GM12878 (cell line): ENCODE measurements at regions not wholly inside any gene's neighbourhood (a gene's known extent, or its start where the extent isn't known, plus 50 kb on each side); places are given as distances from the start of the nearest gene placed in this dataset.

Source experiments
- ATAC-seq: fragments of 200-7000 bp; cut with Tn5 transposase; 3 replicates; pipeline ENCODE4 v1.9.1; 2020; ENCODE audit warnings: mild to moderate bottlenecking, moderate library complexity
- BruUV-seq: library from RNA; stranded (reverse); fragments of 400-500 nt; replicated peaks from 2 replicates; lab custom pipeline; 2021; lab: Mats Ljungman, UMichigan
- CTCF ChIA-PET: fragments of 300-600 bp; sonication (Branson Sonifier 250); formaldehyde crosslinking; extraction: SDS; loops from one replicate; lab custom pipeline; 2021; ENCODE audit warnings: inconsistent platforms; lab: Yijun Ruan, JAX
- POLR2A ChIA-PET: fragments of 350-600 bp; formaldehyde crosslinking; extraction: SDS; loops from one replicate; lab custom pipeline; 2021; ENCODE audit warnings: inconsistent platforms; lab: Charles Lee
- RAD21 ChIA-PET: fragments of 300-600 bp; sonication (Branson Sonifier 250); formaldehyde crosslinking; loops from one replicate; lab custom pipeline; 2023; ENCODE audit warnings: antibody characterized with exemption; ENCODE audit not compliant: unreplicated experiment; lab: Charles Lee
- SMC1A ChIA-PET: fragments of 300-600 bp; sonication (Branson Sonifier 250); formaldehyde crosslinking; loops from one replicate; lab custom pipeline; 2023; ENCODE audit not compliant: unreplicated experiment, uncharacterized antibody; lab: Charles Lee
- DNase-seq: peaks from one replicate; pipeline ENCODE4 v3.0.0-alpha.2; 2011; ENCODE audit warnings: low read depth, low spot score
- FAIRE-seq: peaks from 3 replicates; lab custom pipeline; 2011; peaks lifted over from hg19 to GRCh38; lab: Jason Lieb, UNC
- H2AFZ ChIP-seq: 2 replicates; pipeline ENCODE4 v1.6.0; 2011; ENCODE audit warnings: low read depth, low read length, control low read depth; ENCODE audit not compliant: control insufficient read depth
- H3K27ac ChIP-seq: 2 replicates; pipeline ENCODE4 v1.5.1; 2011; ENCODE audit warnings: control low read depth; ENCODE audit not compliant: control insufficient read depth, insufficient read depth
- H3K27me3 ChIP-seq, 2 experiments: replicated peaks in 1 of 2; 2 replicates each; pipeline versions ENCODE4 v1.6.0 to v1.6.1; 2011; ENCODE audit warnings: low read length in 1 of 2; ENCODE audit not compliant: control insufficient read depth in 2 of 2, insufficient read depth in 2 of 2
- H3K36me3 ChIP-seq, 2 experiments: 2 replicates each; pipeline ENCODE4 v1.5.1; 2011; ENCODE audit warnings: low read length in 1 of 2; ENCODE audit not compliant: control insufficient read depth in 2 of 2, insufficient read depth in 2 of 2
- H3K4me1 ChIP-seq: 2 replicates; pipeline ENCODE4 v1.6.1; 2011; ENCODE audit warnings: mild to moderate bottlenecking, low read length, moderate library complexity, mixed read lengths; ENCODE audit not compliant: control insufficient read depth, insufficient read depth
- H3K4me2 ChIP-seq: 2 replicates; pipeline ENCODE4 v1.6.0; 2011; ENCODE audit warnings: control low read depth; ENCODE audit not compliant: control insufficient read depth, insufficient read depth
- H3K4me3 ChIP-seq: fragments of 200-600 bp; sonication (generic); 2 replicates; pipeline ENCODE4 v1.5.1; 2016
- H3K79me2 ChIP-seq: 2 replicates; pipeline ENCODE4 v1.6.0; 2011; ENCODE audit warnings: low read length; ENCODE audit not compliant: control insufficient read depth, insufficient read depth
- H3K9ac ChIP-seq: 2 replicates; pipeline ENCODE4 v1.8.0; 2011; ENCODE audit warnings: low read length, control low read depth, mixed read lengths; ENCODE audit not compliant: control insufficient read depth, insufficient read depth
- H3K9me3 ChIP-seq: replicated peaks from 3 replicates; pipeline ENCODE4 v1.5.1; 2011; ENCODE audit warnings: mild to moderate bottlenecking, low read length; ENCODE audit not compliant: control insufficient read depth, insufficient read depth
- H4K20me1 ChIP-seq: 2 replicates; pipeline ENCODE4 v1.6.0; 2011; ENCODE audit not compliant: control insufficient read depth, insufficient read depth
- BMI1 ChIP-seq: fragments of 450-650 bp; IDR thresholded peaks from 2 replicates; pipeline ENCODE4 v1.6.1; 2016; ENCODE audit warnings: mild to moderate bottlenecking, moderate library complexity, borderline replicate concordance
- CBFB ChIP-seq: IDR thresholded peaks from 2 replicates; pipeline ENCODE4 v1.6.1; 2016; ENCODE audit warnings: antibody characterized with exemption, low read depth
- CHD4 ChIP-seq: fragments of 200-600 bp; sonication (generic); IDR thresholded peaks from 2 replicates; pipeline ENCODE4 v1.6.1; 2016; ENCODE audit warnings: mild to moderate bottlenecking
- EGR1 ChIP-seq, 2 experiments: IDR thresholded peaks; 1 replicate in 1 of 2; 2 replicates in 1 of 2; pipeline ENCODE4 v1.6.1; 2011 to 2012; ENCODE audit warnings: low read depth in 2 of 2, low read length in 2 of 2, borderline replicate concordance in 1 of 2, mild to moderate bottlenecking in 1 of 2, moderate library complexity in 1 of 2
- MTA2 ChIP-seq: fragments of 450-650 bp; IDR thresholded peaks from 2 replicates; pipeline ENCODE4 v1.6.1; 2016; ENCODE audit warnings: low read depth, mild to moderate bottlenecking, moderate library complexity
- MTA3 ChIP-seq: IDR thresholded peaks from 2 replicates; pipeline ENCODE4 v1.6.1; 2012; ENCODE audit warnings: low read length, inconsistent platforms, borderline replicate concordance
- MYB ChIP-seq: fragments of 150-350 bp; IDR thresholded peaks from 2 replicates; pipeline ENCODE4 v1.6.1; 2014; ENCODE audit warnings: mild to moderate bottlenecking, low read depth, low read length, borderline replicate concordance
- NFIC ChIP-seq: IDR thresholded peaks from 2 replicates; pipeline ENCODE4 v1.6.1; 2012; ENCODE audit warnings: low read depth, mild to moderate bottlenecking, inconsistent platforms, low read length, moderate library complexity
- NRF1 ChIP-seq: conservative IDR thresholded peaks from 2 replicates; pipeline ENCODE4 v1.6.1; 2011; ENCODE audit warnings: mild to moderate bottlenecking, low read depth, low read length, improper control_type of control experiment
- PAX8 ChIP-seq: fragments of 450-650 bp; IDR thresholded peaks from 2 replicates; pipeline ENCODE4 v1.6.1; 2017; ENCODE audit warnings: mild to moderate bottlenecking, moderate library complexity
- SIX5 ChIP-seq: IDR thresholded peaks from 2 replicates; pipeline ENCODE4 v1.6.1; 2011; ENCODE audit warnings: mild to moderate bottlenecking, low read depth, low read length, moderate library complexity; ENCODE audit not compliant: severe bottlenecking
- SMAD1 ChIP-seq: fragments of 450-650 bp; IDR thresholded peaks from 2 replicates; pipeline ENCODE4 v1.6.1; 2018; ENCODE audit warnings: mild to moderate bottlenecking, low read depth; ENCODE audit not compliant: partially characterized antibody
- STAT3 ChIP-seq: IDR thresholded peaks from 2 replicates; pipeline ENCODE4 v1.6.1; 2011; ENCODE audit warnings: low read depth, low read length, improper control_type of control experiment
- ZBED1 ChIP-seq: IDR thresholded peaks from 2 replicates; pipeline ENCODE4 v1.6.1; 2016; ENCODE audit warnings: borderline replicate concordance
- WGBS: methylation state at CpG from one replicate; pipeline ENCODE4 v1.1.6; 2016; ENCODE audit warnings: low lambda C conversion rate; ENCODE audit not compliant: insufficient replicate concordance, insufficient coverage; ENCODE audit errors: missing lambda C conversion rate; 5-methylcytosine and 5-hydroxymethylcytosine counted together
- in situ Hi-C: fragments of 300-500 bp; cut with MboI; formaldehyde crosslinking; loops from 9 replicates; pipeline ENCODE4 v1.14.3; 2018; ENCODE audit warnings: mixed read lengths
- intact Hi-C: fragments of 100-400 bp; cut with micrococcal nuclease; formaldehyde crosslinking; loops from one replicate; pipeline ENCODE4 v1.14.2; 2022; ENCODE audit not compliant: unreplicated experiment
- TF ChIP-seq, protein P1 (sequence below): fragments of 450-650 bp; IDR thresholded peaks from 2 replicates; pipeline ENCODE4 v1.6.1; 2017; ENCODE audit warnings: mild to moderate bottlenecking
- TF ChIP-seq, protein P2 (sequence below): IDR thresholded peaks from 2 replicates; pipeline ENCODE4 v1.6.1; 2012; ENCODE audit warnings: low read depth, low read length, improper control_type of control experiment
- TF ChIP-seq, protein P3 (sequence below): IDR thresholded peaks from 2 replicates; pipeline ENCODE4 v1.6.1; 2011; ENCODE audit warnings: borderline replicate concordance, low read depth, mild to moderate bottlenecking, moderate library complexity, mixed read lengths, low read length; ENCODE audit not compliant: insufficient read depth; ENCODE audit errors: extremely low read length
- TF ChIP-seq, protein P4 (sequence below): IDR thresholded peaks from 2 replicates; pipeline ENCODE4 v1.6.1; 2011; ENCODE audit warnings: low read depth, mild to moderate bottlenecking, low read length, moderate library complexity, borderline replicate concordance; ENCODE audit errors: extremely low read depth

DNA sequence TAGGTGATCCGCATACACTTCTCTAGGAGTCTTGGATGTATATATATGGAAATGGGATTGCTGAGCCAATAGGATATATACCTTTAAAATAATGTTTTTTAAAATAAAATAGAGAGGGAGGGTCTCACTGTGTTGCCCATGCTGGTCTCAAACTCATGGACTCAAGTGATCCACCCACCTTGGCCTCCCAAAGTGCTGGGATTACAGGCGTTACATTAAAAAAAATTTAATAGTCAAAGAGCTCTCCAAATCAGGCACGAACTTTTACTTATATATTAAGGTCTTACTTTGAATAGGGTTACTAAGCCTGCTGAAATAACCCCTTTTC is 109.0 kb downstream of the GNL3L start:
- DNase-seq (no peak), ATAC-seq (no peak), FAIRE-seq (no peak)
- Histone ChIP-seq H3K4me1 (no peaks in the 10 kb centered on the region), H3K27me3 (no peaks in the 10 kb centered on the region), H2AFZ (peak overlapping the region; percentile 26; the same call in 1 of the 2 replicates), H3K36me3 (no peaks in the 10 kb centered on the region), H3K9me3 (no peaks in the 10 kb centered on the region), H3K79me2 (no peaks in the 10 kb centered on the region), H3K27ac (peak overlapping the region; percentile 86), H4K20me1 (no peaks in the 10 kb centered on the region), H3K4me2 (no peak overlapping the region), H3K4me3 (no peak overlapping the region), H3K9ac (peak overlapping the region; percentile 48)
- ChIA-PET POLR2A (interaction anchor here (0.6 to 1.5 kb wide), 4 partner anchors 199 to 872 kb away, joined by 3 to 8 read pairs (median 6); partner anchors contain the start of genes APEX2 and TSR2), SMC1A (interaction anchor here (0.7 to 2.1 kb wide), 9 partner anchors 27 to 596 kb away, joined by 3 to 5 read pairs (median 4); no protein-coding TSS in a partner anchor), CTCF (interaction anchor here (0.7 to 3.6 kb wide), 5 partner anchors 9 to 595 kb away, joined by 3 to 18 read pairs (median 3); no protein-coding TSS in a partner anchor), RAD21 (interaction anchor here (0.9 to 2.3 kb wide), 14 partner anchors 9 to 1594 kb away, joined by 3 to 14 read pairs (median 4); partner anchors contain the start of genes APEX2 and GNL3L)
- WGBS: 47% methylated on average over 3 of the region's 3 CpGs
- intact Hi-C loops: loop anchor here (5.0 kb wide), 2 partner anchors 418 to 597 kb away; partner anchors contain the start of gene PHF8
- in situ Hi-C loops: loop anchor here (10.0 kb wide), 1 partner anchor 366 kb away; the partner anchor contains the start of gene APEX2
- BruUV-seq: TSS peak; percentile 100
- TF ChIP-seq NRF1 (no peak), MTA3 (no peak), CHD4 (no peak), SIX5 (no peak), MYB (no peak), SMAD1 (no peak), PAX8 (no peak), CBFB (no peak), EGR1 (IDR thresholded peaks at IDR 0.05; ENCODE audit: borderline replicate concordance in 1 of 2, low read depth in 2 of 2, low read length in 2 of 2) (no peak), ZBED1 (no peak), NFIC (no peak), STAT3 (no peak), MTA2 (no peak), BMI1 (no peak)
- TF ChIP-seq, protein P1, sequence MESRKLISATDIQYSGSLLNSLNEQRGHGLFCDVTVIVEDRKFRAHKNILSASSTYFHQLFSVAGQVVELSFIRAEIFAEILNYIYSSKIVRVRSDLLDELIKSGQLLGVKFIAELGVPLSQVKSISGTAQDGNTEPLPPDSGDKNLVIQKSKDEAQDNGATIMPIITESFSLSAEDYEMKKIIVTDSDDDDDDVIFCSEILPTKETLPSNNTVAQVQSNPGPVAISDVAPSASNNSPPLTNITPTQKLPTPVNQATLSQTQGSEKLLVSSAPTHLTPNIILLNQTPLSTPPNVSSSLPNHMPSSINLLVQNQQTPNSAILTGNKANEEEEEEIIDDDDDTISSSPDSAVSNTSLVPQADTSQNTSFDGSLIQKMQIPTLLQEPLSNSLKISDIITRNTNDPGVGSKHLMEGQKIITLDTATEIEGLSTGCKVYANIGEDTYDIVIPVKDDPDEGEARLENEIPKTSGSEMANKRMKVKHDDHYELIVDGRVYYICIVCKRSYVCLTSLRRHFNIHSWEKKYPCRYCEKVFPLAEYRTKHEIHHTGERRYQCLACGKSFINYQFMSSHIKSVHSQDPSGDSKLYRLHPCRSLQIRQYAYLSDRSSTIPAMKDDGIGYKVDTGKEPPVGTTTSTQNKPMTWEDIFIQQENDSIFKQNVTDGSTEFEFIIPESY: no peak
- TF ChIP-seq, protein P2, sequence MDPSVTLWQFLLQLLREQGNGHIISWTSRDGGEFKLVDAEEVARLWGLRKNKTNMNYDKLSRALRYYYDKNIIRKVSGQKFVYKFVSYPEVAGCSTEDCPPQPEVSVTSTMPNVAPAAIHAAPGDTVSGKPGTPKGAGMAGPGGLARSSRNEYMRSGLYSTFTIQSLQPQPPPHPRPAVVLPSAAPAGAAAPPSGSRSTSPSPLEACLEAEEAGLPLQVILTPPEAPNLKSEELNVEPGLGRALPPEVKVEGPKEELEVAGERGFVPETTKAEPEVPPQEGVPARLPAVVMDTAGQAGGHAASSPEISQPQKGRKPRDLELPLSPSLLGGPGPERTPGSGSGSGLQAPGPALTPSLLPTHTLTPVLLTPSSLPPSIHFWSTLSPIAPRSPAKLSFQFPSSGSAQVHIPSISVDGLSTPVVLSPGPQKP: no peak
- TF ChIP-seq, protein P3, sequence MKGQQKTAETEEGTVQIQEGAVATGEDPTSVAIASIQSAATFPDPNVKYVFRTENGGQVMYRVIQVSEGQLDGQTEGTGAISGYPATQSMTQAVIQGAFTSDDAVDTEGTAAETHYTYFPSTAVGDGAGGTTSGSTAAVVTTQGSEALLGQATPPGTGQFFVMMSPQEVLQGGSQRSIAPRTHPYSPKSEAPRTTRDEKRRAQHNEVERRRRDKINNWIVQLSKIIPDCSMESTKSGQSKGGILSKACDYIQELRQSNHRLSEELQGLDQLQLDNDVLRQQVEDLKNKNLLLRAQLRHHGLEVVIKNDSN: no peak
- TF ChIP-seq, protein P4, sequence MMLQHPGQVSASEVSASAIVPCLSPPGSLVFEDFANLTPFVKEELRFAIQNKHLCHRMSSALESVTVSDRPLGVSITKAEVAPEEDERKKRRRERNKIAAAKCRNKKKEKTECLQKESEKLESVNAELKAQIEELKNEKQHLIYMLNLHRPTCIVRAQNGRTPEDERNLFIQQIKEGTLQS: no peak
